Liver (tissue), 7 donors: ENCODE measurements at regions not wholly inside any gene's neighbourhood (a gene's known extent, or its start where the extent isn't known, plus 50 kb on each side); places are given as distances from the start of the nearest gene placed in this dataset.

Source experiments
- DNase-seq: peaks from one replicate; pipeline ENCODE4 v3.0.0-alpha.2; 2017; ENCODE audit warnings: low spot score
- H3K27ac ChIP-seq, 2 donors: one replicate each; pipeline ENCODE4 v1.7.0; 2013; ENCODE audit warnings: inconsistent platforms in 2 of 2, low read length in 2 of 2, control low read depth in 1 of 2, low read depth in 1 of 2, mild to moderate bottlenecking in 1 of 2
- H3K27me3 ChIP-seq, 4 donors: one replicate each; pipeline versions ENCODE4 v1.6.1 to v1.7.0; 2013; ENCODE audit warnings: low read length in 3 of 4, inconsistent platforms in 1 of 4, mild to moderate bottlenecking in 1 of 4, moderate library complexity in 1 of 4; ENCODE audit not compliant: control insufficient read depth in 4 of 4, insufficient read depth in 4 of 4
- H3K36me3 ChIP-seq, 4 donors: one replicate each; pipeline versions ENCODE4 v1.6.1 to v1.7.0; 2013; ENCODE audit warnings: low read length in 3 of 4, mild to moderate bottlenecking in 3 of 4, low read depth in 1 of 4, moderate library complexity in 1 of 4; ENCODE audit not compliant: control insufficient read depth in 4 of 4, insufficient read depth in 3 of 4
- H3K4me1 ChIP-seq, 4 donors: one replicate each; pipeline versions ENCODE4 v1.6.1 to v1.7.0; 2013; ENCODE audit warnings: low read length in 3 of 4, mild to moderate bottlenecking in 3 of 4, moderate library complexity in 1 of 4; ENCODE audit not compliant: control insufficient read depth in 4 of 4, insufficient read depth in 4 of 4
- H3K4me3 ChIP-seq, 3 donors: one replicate each; pipeline versions ENCODE4 v1.6.1 to v1.7.0; 2013; ENCODE audit warnings: low read length in 3 of 3, control low read depth in 1 of 3, low read depth in 1 of 3, mild to moderate bottlenecking in 1 of 3
- H3K9ac ChIP-seq, 2 donors: one replicate each; pipeline ENCODE4 v1.7.0; 2013; ENCODE audit warnings: low read length in 2 of 2, mild to moderate bottlenecking in 2 of 2, moderate library complexity in 2 of 2, control low read depth in 1 of 2, low read depth in 1 of 2
- H3K9me3 ChIP-seq, 4 donors: one replicate each; pipeline versions ENCODE4 v1.6.1 to v1.7.0; 2013; ENCODE audit warnings: low read length in 3 of 4; ENCODE audit not compliant: control insufficient read depth in 4 of 4
- EGR1 ChIP-seq, 2 donors: IDR thresholded peaks; 2 replicates each; pipeline ENCODE4 v1.6.1; 2016 to 2018; ENCODE audit warnings: antibody characterized with exemption in 2 of 2, low read depth in 2 of 2
- FOXA1 ChIP-seq: IDR thresholded peaks from 2 replicates; pipeline ENCODE4 v1.6.1; 2016; ENCODE audit warnings: antibody characterized with exemption
- FOXA2 ChIP-seq: IDR thresholded peaks from 2 replicates; pipeline ENCODE4 v1.6.1; 2016; ENCODE audit warnings: antibody characterized with exemption
- GABPA ChIP-seq, 2 donors: IDR thresholded peaks in 1 of 2; conservative IDR thresholded peaks in 1 of 2; 2 replicates each; pipeline ENCODE4 v1.6.1; 2016; ENCODE audit warnings: antibody characterized with exemption in 2 of 2, mild to moderate bottlenecking in 1 of 2, moderate library complexity in 1 of 2
- HNF4A ChIP-seq, 2 donors: conservative IDR thresholded peaks; 2 replicates each; pipeline ENCODE4 v1.6.1; 2016; ENCODE audit warnings: antibody characterized with exemption in 2 of 2, mild to moderate bottlenecking in 2 of 2
- HNF4G ChIP-seq: IDR thresholded peaks from 2 replicates; pipeline ENCODE4 v1.6.1; 2016; ENCODE audit warnings: antibody characterized with exemption
- JUND ChIP-seq, 2 donors: IDR thresholded peaks; 2 replicates each; pipeline ENCODE4 v1.6.1; 2016; ENCODE audit warnings: antibody characterized with exemption in 2 of 2
- NR2F2 ChIP-seq: IDR thresholded peaks from 2 replicates; pipeline ENCODE4 v1.6.1; 2016; ENCODE audit warnings: antibody characterized with exemption
- RAD21 ChIP-seq, 2 donors: IDR thresholded peaks; 2 replicates each; pipeline ENCODE4 v1.6.1; 2016; ENCODE audit warnings: antibody characterized with exemption in 2 of 2, mild to moderate bottlenecking in 2 of 2
- RXRA ChIP-seq, 2 donors: IDR thresholded peaks; 2 replicates each; pipeline ENCODE4 v1.6.1; 2017 to 2018; ENCODE audit warnings: antibody characterized with exemption in 2 of 2, mild to moderate bottlenecking in 1 of 2
- SP1 ChIP-seq: IDR thresholded peaks from 2 replicates; pipeline ENCODE4 v1.6.1; 2018; ENCODE audit warnings: antibody characterized with exemption, mild to moderate bottlenecking
- TAF1 ChIP-seq: conservative IDR thresholded peaks from 2 replicates; pipeline ENCODE4 v1.6.1; 2016; ENCODE audit warnings: antibody characterized with exemption, mild to moderate bottlenecking
- YY1 ChIP-seq: IDR thresholded peaks from 2 replicates; pipeline ENCODE4 v1.6.1; 2016; ENCODE audit warnings: antibody characterized with exemption, mild to moderate bottlenecking
- WGBS: extraction: QIAGEN DNeasy Blood & Tissue Kit; methylation state at CpG from one replicate; pipeline ENCODE4 v1.1.7; 2013; 5-methylcytosine and 5-hydroxymethylcytosine counted together
- TF ChIP-seq, protein P1 (sequence below): IDR thresholded peaks from 2 replicates; pipeline ENCODE4 v1.6.1; 2016; ENCODE audit warnings: antibody characterized with exemption
- TF ChIP-seq, protein P2 (sequence below): IDR thresholded peaks from 2 replicates; pipeline ENCODE4 v1.6.1; 2016; ENCODE audit warnings: antibody characterized with exemption
- TF ChIP-seq, protein P3 (sequence below): IDR thresholded peaks from 2 replicates; pipeline ENCODE4 v1.6.1; 2016; ENCODE audit warnings: antibody characterized with exemption
- donor health status: healthy.
- donor health status: healthy.
- donor health status: healthy.
- donor health status: healthy.

DNA sequence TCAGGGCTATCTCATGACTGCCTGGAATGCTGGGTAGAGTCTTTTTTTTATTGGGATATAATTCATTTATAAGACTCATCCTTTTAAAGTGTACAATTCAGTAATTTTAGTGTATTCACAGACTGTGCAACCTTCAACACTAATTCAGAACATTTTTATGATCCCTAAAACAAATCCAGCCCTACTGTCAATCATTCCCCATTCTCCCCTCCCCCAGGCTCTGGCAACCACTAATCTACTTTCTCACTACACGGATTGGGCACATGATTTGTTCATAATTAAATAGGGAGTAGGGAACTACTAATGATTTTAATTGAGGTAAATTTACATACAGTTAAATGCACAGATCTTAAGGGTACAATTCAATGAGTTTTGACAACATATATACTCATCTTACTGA, 225.7 kb downstream of the CDCA7 start:
- Histone ChIP-seq H3K27me3 (no peaks in the 10 kb centered on the region), H3K4me1 (peaks cover 0 to 11% (median 4%) of the 10 kb centered on the region in 4 donors), H3K4me3 (no peak overlapping the region), H3K9ac (no peak overlapping the region), H3K9me3 (no peaks in the 10 kb centered on the region), H3K27ac (no peak overlapping the region), H3K36me3 (no peaks in the 10 kb centered on the region)
- DNase-seq, result no peak
- no peak for TF ChIP-seq SP1
- no peak for TF ChIP-seq RAD21 (IDR thresholded peaks at IDR 0.05)
- TF ChIP-seq, protein P1, sequence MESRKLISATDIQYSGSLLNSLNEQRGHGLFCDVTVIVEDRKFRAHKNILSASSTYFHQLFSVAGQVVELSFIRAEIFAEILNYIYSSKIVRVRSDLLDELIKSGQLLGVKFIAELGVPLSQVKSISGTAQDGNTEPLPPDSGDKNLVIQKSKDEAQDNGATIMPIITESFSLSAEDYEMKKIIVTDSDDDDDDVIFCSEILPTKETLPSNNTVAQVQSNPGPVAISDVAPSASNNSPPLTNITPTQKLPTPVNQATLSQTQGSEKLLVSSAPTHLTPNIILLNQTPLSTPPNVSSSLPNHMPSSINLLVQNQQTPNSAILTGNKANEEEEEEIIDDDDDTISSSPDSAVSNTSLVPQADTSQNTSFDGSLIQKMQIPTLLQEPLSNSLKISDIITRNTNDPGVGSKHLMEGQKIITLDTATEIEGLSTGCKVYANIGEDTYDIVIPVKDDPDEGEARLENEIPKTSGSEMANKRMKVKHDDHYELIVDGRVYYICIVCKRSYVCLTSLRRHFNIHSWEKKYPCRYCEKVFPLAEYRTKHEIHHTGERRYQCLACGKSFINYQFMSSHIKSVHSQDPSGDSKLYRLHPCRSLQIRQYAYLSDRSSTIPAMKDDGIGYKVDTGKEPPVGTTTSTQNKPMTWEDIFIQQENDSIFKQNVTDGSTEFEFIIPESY, result no peak
- TF ChIP-seq NR2F2, result no peak
- TF ChIP-seq, protein P2, sequence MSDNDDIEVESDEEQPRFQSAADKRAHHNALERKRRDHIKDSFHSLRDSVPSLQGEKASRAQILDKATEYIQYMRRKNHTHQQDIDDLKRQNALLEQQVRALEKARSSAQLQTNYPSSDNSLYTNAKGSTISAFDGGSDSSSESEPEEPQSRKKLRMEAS, result no peak
- no peak for TF ChIP-seq FOXA2
- no peak for TF ChIP-seq EGR1 (IDR thresholded peaks at IDR 0.05; ENCODE audit: low read depth in 2 of 2)
- no peak for TF ChIP-seq HNF4G
- TF ChIP-seq GABPA (IDR thresholded peaks at IDR 0.05 in 1 of 2, conservative IDR thresholded peaks at IDR 0.05 in 1 of 2), result no peak
- TF ChIP-seq TAF1, result no peak
- no peak for TF ChIP-seq FOXA1
- TF ChIP-seq RXRA (IDR thresholded peaks at IDR 0.05), result no peak
- WGBS, result 86% methylated on average over 1 of the region's 1 CpG

DNA sequence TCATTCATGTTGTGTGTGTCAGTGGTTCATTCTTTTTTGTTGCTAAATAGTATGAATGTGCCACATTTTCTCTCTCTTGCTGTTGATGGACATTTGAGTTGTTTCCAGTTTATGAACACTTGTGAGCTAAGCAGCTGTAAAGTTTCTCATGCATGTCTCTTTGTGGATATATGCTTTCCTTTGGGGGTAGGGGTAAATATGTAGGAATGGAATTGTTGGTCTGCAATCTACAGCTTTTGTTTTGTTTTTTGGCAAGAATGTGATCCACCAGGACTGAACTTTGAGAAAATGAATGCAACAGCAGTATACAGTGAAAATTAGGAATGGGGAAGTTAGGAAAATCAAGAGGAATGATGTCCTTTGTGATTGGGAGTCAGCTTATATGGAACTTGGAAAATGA, 226.3 kb downstream of the CDCA7 start:
- Histone ChIP-seq H3K36me3 (no peaks in the 10 kb centered on the region), H3K4me1 (peaks cover 0 to 11% (median 4%) of the 10 kb centered on the region in 4 donors), H3K27ac (no peak overlapping the region), H3K27me3 (no peaks in the 10 kb centered on the region), H3K4me3 (no peak overlapping the region), H3K9ac (no peak overlapping the region), H3K9me3 (no peaks in the 10 kb centered on the region)
- DNase-seq, result no peak
- TF ChIP-seq RXRA (IDR thresholded peaks at IDR 0.05) (no peak), FOXA2 (no peak), NR2F2 (no peak), SP1 (no peak), JUND (IDR thresholded peaks at IDR 0.05) (no peak), EGR1 (IDR thresholded peaks at IDR 0.05; ENCODE audit: low read depth in 2 of 2) (no peak), HNF4G (no peak), FOXA1 (no peak), RAD21 (IDR thresholded peaks at IDR 0.05) (no peak)

DNA sequence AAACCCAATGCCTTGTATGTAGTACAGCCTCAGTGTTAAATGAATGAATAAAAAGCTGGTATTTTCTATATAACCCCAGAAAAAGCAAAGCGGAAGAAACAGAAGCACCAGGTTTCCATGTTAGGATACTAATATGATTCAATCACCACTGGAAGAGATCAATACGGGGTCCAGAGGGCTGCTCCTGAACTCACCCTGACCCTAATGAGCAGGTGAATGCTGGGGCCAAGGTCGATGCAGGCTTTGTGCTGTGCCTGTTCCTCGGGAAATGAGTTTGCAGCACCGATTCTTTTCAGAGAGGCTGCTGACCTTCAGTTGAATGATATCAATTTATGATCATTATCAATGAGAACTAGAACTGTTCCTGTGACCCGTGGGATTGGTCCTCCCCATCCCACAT, 228.5 kb downstream of the CDCA7 start:
- Histone ChIP-seq H3K9ac (no peak overlapping the region), H3K4me1 (peaks cover 0 to 11% (median 4%) of the 10 kb centered on the region in 4 donors), H3K27ac (no peak overlapping the region), H3K27me3 (no peaks in the 10 kb centered on the region), H3K4me3 (no peak overlapping the region), H3K9me3 (no peaks in the 10 kb centered on the region), H3K36me3 (no peaks in the 10 kb centered on the region)
- TF ChIP-seq RXRA (IDR thresholded peaks at IDR 0.05), result peak; percentile 81 to 85
- no peak for TF ChIP-seq YY1
- peak; percentile 70 to 75 for TF ChIP-seq HNF4A (conservative IDR thresholded peaks at IDR 0.05)
- TF ChIP-seq, protein P2, result peak; percentile 22
- peak; percentile 21 for TF ChIP-seq SP1
- TF ChIP-seq FOXA1, result no peak
- TF ChIP-seq RAD21 (IDR thresholded peaks at IDR 0.05), result peak in 1 of 2 donors; percentile 16
- TF ChIP-seq, protein P3, sequence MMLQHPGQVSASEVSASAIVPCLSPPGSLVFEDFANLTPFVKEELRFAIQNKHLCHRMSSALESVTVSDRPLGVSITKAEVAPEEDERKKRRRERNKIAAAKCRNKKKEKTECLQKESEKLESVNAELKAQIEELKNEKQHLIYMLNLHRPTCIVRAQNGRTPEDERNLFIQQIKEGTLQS, result no peak
- peak; percentile 37 for DNase-seq
- WGBS, result 38% methylated on average over 6 of the region's 6 CpGs
